ENCODE measurements at regions not wholly inside any gene's neighbourhood (a gene's known extent, or its start where the extent isn't known, plus 50 kb on each side); places are given as distances from the start of the nearest gene placed in this dataset.

- Histone ChIP-seq H3K27me3 (ENCODE audit: insufficient read depth, low read length, poor library complexity, severe bottlenecking) (no peaks in the 10 kb centered on the region), H3K9me3 (ENCODE audit: low read length) (no peaks in the 10 kb centered on the region), H3K27ac (ENCODE audit: low read depth, low read length) (no peak overlapping the region), H3K4me1 (ENCODE audit: insufficient read depth, low read length) (no peaks in the 10 kb centered on the region), H3K36me3 (ENCODE audit: insufficient read depth, low read length) (no peaks in the 10 kb centered on the region), H3K4me3 (ENCODE audit: low read length) (no peak overlapping the region)
- no peaks in the 10 kb centered on the region for H3K36me3 Mint-ChIP-seq
- H3K9me3 Mint-ChIP-seq: peaks cover 2 to 8% (median 6%) of the 10 kb centered on the region in 5 donors
- no peak for DNase-seq
- H3K4me3 Mint-ChIP-seq: no peak overlapping the region
- no peaks in the 10 kb centered on the region for H3K27me3 Mint-ChIP-seq
- H3K27ac Mint-ChIP-seq: no peak overlapping the region
- H3K4me1 Mint-ChIP-seq: no peaks in the 10 kb centered on the region
- CTCF ChIA-PET: no interaction called here
- POLR2A ChIA-PET: no interaction called here
Observed at GRCh38 chr6:23499549-23499948, 626.5 kb upstream of the NRSN1 start.

- ChIA-PET POLR2A (no interaction called here), CTCF (no interaction called here)
- H3K9me3 ChIP-seq (ENCODE audit: low read length): no peaks in the 10 kb centered on the region
- H3K4me1 ChIP-seq (ENCODE audit: insufficient read depth, low read length): no peaks in the 10 kb centered on the region
- Mint-ChIP-seq H3K27me3 (no peaks in the 10 kb centered on the region), H3K9me3 (peaks cover 6 to 31% (median 7%) of the 10 kb centered on the region in 5 donors), H3K4me3 (no peak overlapping the region), H3K36me3 (no peaks in the 10 kb centered on the region), H3K27ac (no peak overlapping the region), H3K4me1 (no peaks in the 10 kb centered on the region)
- no peak overlapping the region for H3K4me3 ChIP-seq (ENCODE audit: low read length)
- DNase-seq: no peak
- no peaks in the 10 kb centered on the region for H3K27me3 ChIP-seq (ENCODE audit: insufficient read depth, low read length, poor library complexity, severe bottlenecking)
- no peak overlapping the region for H3K27ac ChIP-seq (ENCODE audit: low read depth, low read length)
- H3K36me3 ChIP-seq (ENCODE audit: insufficient read depth, low read length): no peaks in the 10 kb centered on the region
Observed at GRCh38 chr6:23503173-23503572, 622.8 kb upstream of the NRSN1 start.

DNA sequence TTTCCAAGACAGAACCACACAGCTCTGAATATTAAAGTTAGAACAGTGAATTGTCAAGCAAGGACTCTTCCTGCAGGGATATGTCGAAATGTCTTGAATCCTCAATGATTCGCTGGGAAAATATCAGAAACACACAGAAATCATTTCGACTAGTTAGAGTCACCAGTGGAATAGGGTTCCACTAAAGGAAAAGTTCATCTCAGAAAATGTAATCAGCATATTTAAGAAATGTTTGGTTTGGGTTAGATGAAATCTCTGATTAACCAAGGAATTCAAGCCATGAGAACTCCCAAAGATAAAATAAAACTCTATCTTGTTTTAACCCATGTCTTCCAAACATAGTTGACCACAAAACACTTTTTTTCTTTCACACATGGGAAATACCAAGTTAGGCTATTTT lies 621.0 kb upstream of the NRSN1 start:
- DNase-seq: no peak
- H3K4me1 ChIP-seq (ENCODE audit: insufficient read depth, low read length): no peaks in the 10 kb centered on the region
- Mint-ChIP-seq H3K36me3 (no peaks in the 10 kb centered on the region), H3K4me3 (no peak overlapping the region), H3K27ac (no peak overlapping the region), H3K27me3 (no peaks in the 10 kb centered on the region), H3K9me3 (peaks cover 0 to 37% (median 5%) of the 10 kb centered on the region in 5 donors), H3K4me1 (no peaks in the 10 kb centered on the region)
- POLR2A ChIA-PET: no interaction called here
- no peak overlapping the region for H3K27ac ChIP-seq (ENCODE audit: low read depth, low read length)
- H3K36me3 ChIP-seq (ENCODE audit: insufficient read depth, low read length): no peaks in the 10 kb centered on the region
- H3K9me3 ChIP-seq (ENCODE audit: low read length): no peaks in the 10 kb centered on the region
- CTCF ChIA-PET: no interaction called here
- H3K4me3 ChIP-seq (ENCODE audit: low read length): no peak overlapping the region
- no peaks in the 10 kb centered on the region for H3K27me3 ChIP-seq (ENCODE audit: insufficient read depth, low read length, poor library complexity, severe bottlenecking)

GRCh38 chr6:23510778-23511510 lies 615.1 kb upstream of the NRSN1 start:
- ChIA-PET POLR2A (no interaction called here), CTCF (no interaction called here)
- Mint-ChIP-seq H3K36me3 (no peaks in the 10 kb centered on the region), H3K4me1 (no peaks in the 10 kb centered on the region), H3K9me3 (peaks cover 0 to 34% (median 5%) of the 10 kb centered on the region in 5 donors), H3K27me3 (no peaks in the 10 kb centered on the region), H3K27ac (no peak overlapping the region), H3K4me3 (no peak overlapping the region)
- Histone ChIP-seq H3K9me3 (ENCODE audit: low read length) (no peaks in the 10 kb centered on the region), H3K4me3 (ENCODE audit: low read length) (no peak overlapping the region), H3K27me3 (ENCODE audit: insufficient read depth, low read length, poor library complexity, severe bottlenecking) (no peaks in the 10 kb centered on the region), H3K27ac (ENCODE audit: low read depth, low read length) (no peak overlapping the region), H3K36me3 (ENCODE audit: insufficient read depth, low read length) (no peaks in the 10 kb centered on the region), H3K4me1 (ENCODE audit: insufficient read depth, low read length) (no peaks in the 10 kb centered on the region)
- DNase-seq: no peak

DNA sequence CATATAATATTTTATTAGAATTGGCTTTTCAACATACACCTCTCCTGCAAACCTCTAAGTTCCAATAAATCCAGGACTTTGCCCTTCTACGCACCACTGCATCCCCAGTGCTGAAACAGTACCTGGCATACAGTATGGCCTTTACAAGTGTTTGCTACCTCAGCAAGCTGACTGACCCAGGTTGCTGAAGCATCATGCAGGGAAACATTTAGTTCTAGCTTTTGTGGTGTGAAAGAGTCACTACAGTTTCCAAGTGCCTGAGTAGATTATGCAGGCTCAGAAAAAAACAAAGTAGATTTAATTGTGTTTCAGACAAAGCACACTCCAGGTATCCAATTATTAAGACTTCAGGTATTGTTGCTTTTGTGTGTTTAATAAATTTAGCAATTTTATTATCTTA lies 614.2 kb upstream of the NRSN1 start:
- Histone ChIP-seq H3K27me3 (ENCODE audit: insufficient read depth, low read length, poor library complexity, severe bottlenecking) (no peaks in the 10 kb centered on the region), H3K36me3 (ENCODE audit: insufficient read depth, low read length) (no peaks in the 10 kb centered on the region), H3K9me3 (ENCODE audit: low read length) (no peaks in the 10 kb centered on the region), H3K4me1 (ENCODE audit: insufficient read depth, low read length) (no peaks in the 10 kb centered on the region), H3K4me3 (ENCODE audit: low read length) (no peak overlapping the region), H3K27ac (ENCODE audit: low read depth, low read length) (no peak overlapping the region)
- no peak overlapping the region for H3K27ac Mint-ChIP-seq
- peaks cover 0 to 27% (median 5%) of the 10 kb centered on the region in 5 donors for H3K9me3 Mint-ChIP-seq
- POLR2A ChIA-PET: no interaction called here
- H3K27me3 Mint-ChIP-seq: no peaks in the 10 kb centered on the region
- H3K4me3 Mint-ChIP-seq: no peak overlapping the region
- no peaks in the 10 kb centered on the region for H3K36me3 Mint-ChIP-seq
- no peaks in the 10 kb centered on the region for H3K4me1 Mint-ChIP-seq
- CTCF ChIA-PET: no interaction called here
- DNase-seq: no peak

- Mint-ChIP-seq H3K4me1 (no peaks in the 10 kb centered on the region), H3K27me3 (no peaks in the 10 kb centered on the region), H3K27ac (no peak overlapping the region), H3K36me3 (no peaks in the 10 kb centered on the region), H3K4me3 (no peak overlapping the region), H3K9me3 (peaks cover 0 to 10% (median 2%) of the 10 kb centered on the region in 5 donors)
- no peak for DNase-seq
- no peak overlapping the region for H3K4me3 ChIP-seq (ENCODE audit: low read length)
- H3K9me3 ChIP-seq (ENCODE audit: low read length): no peaks in the 10 kb centered on the region
- CTCF ChIA-PET: no interaction called here
- no peak overlapping the region for H3K27ac ChIP-seq (ENCODE audit: low read depth, low read length)
- H3K36me3 ChIP-seq (ENCODE audit: insufficient read depth, low read length): no peaks in the 10 kb centered on the region
- POLR2A ChIA-PET: no interaction called here
- H3K27me3 ChIP-seq (ENCODE audit: insufficient read depth, low read length, poor library complexity, severe bottlenecking): no peaks in the 10 kb centered on the region
- H3K4me1 ChIP-seq (ENCODE audit: insufficient read depth, low read length): no peaks in the 10 kb centered on the region
Observed at GRCh38 chr6:23518294-23518693, 607.7 kb upstream of the NRSN1 start.

DNA sequence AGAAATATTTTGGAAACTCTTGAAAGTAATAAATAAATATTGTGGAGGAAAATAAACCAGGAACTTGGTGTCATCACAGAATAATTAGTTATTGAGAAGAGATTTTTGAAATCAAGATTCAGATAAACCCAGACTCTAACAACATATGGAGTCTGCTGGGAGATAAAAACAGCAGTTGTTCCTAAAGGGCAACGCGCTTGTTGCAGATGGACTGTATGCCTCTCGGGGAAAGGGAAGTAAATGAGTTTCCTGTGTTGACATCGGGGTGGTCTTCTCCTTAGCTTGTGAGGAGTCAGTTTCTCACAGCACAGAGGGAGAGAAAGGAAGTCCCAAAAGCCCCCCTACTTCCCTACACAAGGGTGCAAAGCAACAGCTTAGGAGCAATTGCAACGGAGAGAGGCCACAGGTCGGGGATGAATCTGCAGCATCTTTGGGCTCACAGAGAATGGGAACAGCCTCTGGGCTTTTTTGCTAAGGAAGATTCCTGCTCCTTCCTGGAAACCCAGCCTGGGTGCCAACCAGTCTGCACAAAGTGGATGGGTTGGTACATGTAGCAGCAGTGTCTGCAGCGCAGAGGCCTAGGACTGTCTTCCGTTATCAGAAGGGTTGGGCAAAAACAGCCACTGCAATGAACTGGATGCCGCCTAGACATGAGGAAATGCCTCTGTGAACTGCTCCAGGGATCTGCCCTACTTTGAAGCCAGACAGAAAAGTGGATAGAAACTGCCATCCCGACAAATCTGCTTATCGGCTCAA lies 603.0 kb upstream of the NRSN1 start:
- H3K4me3 ChIP-seq (ENCODE audit: low read length): no peak overlapping the region
- no peaks in the 10 kb centered on the region for H3K27me3 Mint-ChIP-seq
- no peaks in the 10 kb centered on the region for H3K27me3 ChIP-seq (ENCODE audit: insufficient read depth, low read length, poor library complexity, severe bottlenecking)
- no peak overlapping the region for H3K4me3 Mint-ChIP-seq
- H3K27ac Mint-ChIP-seq: no peak overlapping the region
- no peak overlapping the region for H3K27ac ChIP-seq (ENCODE audit: low read depth, low read length)
- H3K4me1 ChIP-seq (ENCODE audit: insufficient read depth, low read length): no peaks in the 10 kb centered on the region
- ChIA-PET POLR2A (no interaction called here), CTCF (no interaction called here)
- H3K9me3 Mint-ChIP-seq: peaks cover 0 to 12% (median 3%) of the 10 kb centered on the region in 5 donors
- no peak for DNase-seq
- H3K4me1 Mint-ChIP-seq: no peaks in the 10 kb centered on the region
- H3K36me3 Mint-ChIP-seq: no peaks in the 10 kb centered on the region
- H3K9me3 ChIP-seq (ENCODE audit: low read length): no peaks in the 10 kb centered on the region
- H3K36me3 ChIP-seq (ENCODE audit: insufficient read depth, low read length): no peaks in the 10 kb centered on the region

GRCh38 chr6:23523771-23524170 lies 602.2 kb upstream of the NRSN1 start:
- Mint-ChIP-seq H3K27ac (no peak overlapping the region), H3K9me3 (peaks cover 0 to 15% (median 3%) of the 10 kb centered on the region in 5 donors), H3K36me3 (no peaks in the 10 kb centered on the region), H3K27me3 (no peaks in the 10 kb centered on the region), H3K4me3 (no peak overlapping the region), H3K4me1 (no peaks in the 10 kb centered on the region)
- H3K4me1 ChIP-seq (ENCODE audit: insufficient read depth, low read length): no peaks in the 10 kb centered on the region
- H3K27ac ChIP-seq (ENCODE audit: low read depth, low read length): no peak overlapping the region
- H3K9me3 ChIP-seq (ENCODE audit: low read length): no peaks in the 10 kb centered on the region
- H3K36me3 ChIP-seq (ENCODE audit: insufficient read depth, low read length): no peaks in the 10 kb centered on the region
- no peaks in the 10 kb centered on the region for H3K27me3 ChIP-seq (ENCODE audit: insufficient read depth, low read length, poor library complexity, severe bottlenecking)
- DNase-seq: no peak
- H3K4me3 ChIP-seq (ENCODE audit: low read length): no peak overlapping the region
- ChIA-PET POLR2A (no interaction called here), CTCF (no interaction called here)

Measured in CD8-positive, alpha-beta memory T cell (primary cell).